Calu3 (cell line): ENCODE measurements at regions not wholly inside any gene's neighbourhood (a gene's known extent, or its start where the extent isn't known, plus 50 kb on each side); places are given as distances from the start of the nearest gene placed in this dataset.

Experiments
- BruUV-seq: library from RNA; stranded (reverse); fragments of 400-500 nt; replicated peaks from 2 replicates; lab custom pipeline; 2021; lab: Mats Ljungman, UMichigan
- CTCF ChIA-PET: fragments of 300-600 bp; sonication (Branson Sonifier 250); formaldehyde crosslinking; loops from one replicate; lab custom pipeline; 2022; ENCODE audit warnings: antibody characterized with exemption; lab: Charles Lee
- DNase-seq: peaks from one replicate; pipeline ENCODE4 v3.0.0; 2022
- H3K27ac Mint-ChIP-seq: one replicate; pipeline ENCODE4 v1.8.0; 2022; ENCODE audit warnings: mixed read lengths; ENCODE audit not compliant: unreplicated experiment
- H3K27me3 Mint-ChIP-seq: one replicate; pipeline ENCODE4 v1.8.0; 2022; ENCODE audit warnings: mixed read lengths; ENCODE audit not compliant: unreplicated experiment
- H3K36me3 Mint-ChIP-seq: one replicate; pipeline ENCODE4 v1.8.0; 2022; ENCODE audit warnings: mild to moderate bottlenecking, moderate library complexity, mixed read lengths; ENCODE audit not compliant: insufficient read depth, unreplicated experiment
- H3K4me1 Mint-ChIP-seq: one replicate; pipeline ENCODE4 v1.8.0; 2022; ENCODE audit warnings: mild to moderate bottlenecking, low read depth, mixed read lengths; ENCODE audit not compliant: unreplicated experiment
- H3K4me3 Mint-ChIP-seq: one replicate; pipeline ENCODE4 v1.8.0; 2022; ENCODE audit warnings: mild to moderate bottlenecking, low read depth, moderate library complexity, mixed read lengths; ENCODE audit not compliant: unreplicated experiment
- H3K9me3 Mint-ChIP-seq: one replicate; pipeline ENCODE4 v1.8.0; 2022; ENCODE audit warnings: low read depth, mixed read lengths; ENCODE audit not compliant: unreplicated experiment
- intact Hi-C: fragments of 100-400 bp; cut with micrococcal nuclease; formaldehyde crosslinking; loops from one replicate; pipeline ENCODE4 v1.10.0; 2022; ENCODE audit not compliant: unreplicated experiment
- TF ChIP-seq, protein P1 (sequence below): fragments of 200-600 bp; IDR thresholded peaks from one replicate; pipeline ENCODE4 v1.8.0; 2022; ENCODE audit warnings: antibody characterized with exemption; ENCODE audit not compliant: unreplicated experiment

GRCh38 chr1:166627558-166627957 is 211.7 kb upstream of the POGK start:
- Mint-ChIP-seq H3K36me3 (no peaks in the 10 kb centered on the region), H3K9me3 (no peaks in the 10 kb centered on the region), H3K27me3 (no peaks in the 10 kb centered on the region), H3K4me3 (no peak overlapping the region), H3K4me1 (no peaks in the 10 kb centered on the region), H3K27ac (no peak overlapping the region)
- CTCF ChIA-PET, result no interaction called here
- DNase-seq, result no peak
- TF ChIP-seq, protein P1, sequence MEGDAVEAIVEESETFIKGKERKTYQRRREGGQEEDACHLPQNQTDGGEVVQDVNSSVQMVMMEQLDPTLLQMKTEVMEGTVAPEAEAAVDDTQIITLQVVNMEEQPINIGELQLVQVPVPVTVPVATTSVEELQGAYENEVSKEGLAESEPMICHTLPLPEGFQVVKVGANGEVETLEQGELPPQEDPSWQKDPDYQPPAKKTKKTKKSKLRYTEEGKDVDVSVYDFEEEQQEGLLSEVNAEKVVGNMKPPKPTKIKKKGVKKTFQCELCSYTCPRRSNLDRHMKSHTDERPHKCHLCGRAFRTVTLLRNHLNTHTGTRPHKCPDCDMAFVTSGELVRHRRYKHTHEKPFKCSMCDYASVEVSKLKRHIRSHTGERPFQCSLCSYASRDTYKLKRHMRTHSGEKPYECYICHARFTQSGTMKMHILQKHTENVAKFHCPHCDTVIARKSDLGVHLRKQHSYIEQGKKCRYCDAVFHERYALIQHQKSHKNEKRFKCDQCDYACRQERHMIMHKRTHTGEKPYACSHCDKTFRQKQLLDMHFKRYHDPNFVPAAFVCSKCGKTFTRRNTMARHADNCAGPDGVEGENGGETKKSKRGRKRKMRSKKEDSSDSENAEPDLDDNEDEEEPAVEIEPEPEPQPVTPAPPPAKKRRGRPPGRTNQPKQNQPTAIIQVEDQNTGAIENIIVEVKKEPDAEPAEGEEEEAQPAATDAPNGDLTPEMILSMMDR, result no peak
- intact Hi-C loops, result no loop called here
- BruUV-seq, result no TSS peak

DNA sequence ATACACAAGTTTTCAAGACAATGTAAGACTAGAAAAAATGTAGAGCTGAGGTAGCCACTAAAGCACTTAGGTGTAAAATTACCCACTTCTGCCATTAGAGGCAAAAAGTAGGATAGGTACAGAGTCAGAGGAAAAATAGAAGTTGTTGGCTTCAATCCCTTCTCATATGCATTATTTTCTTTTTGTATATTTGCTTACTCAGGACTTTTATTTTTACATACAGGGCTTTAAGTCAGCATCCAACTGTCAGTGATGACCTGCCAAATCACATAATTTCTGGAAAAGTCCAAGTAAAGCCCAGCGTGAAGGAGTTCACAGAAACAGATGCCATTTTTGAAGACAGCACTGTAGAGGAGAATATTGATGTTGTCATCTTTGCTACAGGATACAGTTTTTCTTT is 211.0 kb upstream of the POGK start:
- Mint-ChIP-seq H3K27ac (no peak overlapping the region), H3K36me3 (no peaks in the 10 kb centered on the region)
- no TSS peak for BruUV-seq

DNA sequence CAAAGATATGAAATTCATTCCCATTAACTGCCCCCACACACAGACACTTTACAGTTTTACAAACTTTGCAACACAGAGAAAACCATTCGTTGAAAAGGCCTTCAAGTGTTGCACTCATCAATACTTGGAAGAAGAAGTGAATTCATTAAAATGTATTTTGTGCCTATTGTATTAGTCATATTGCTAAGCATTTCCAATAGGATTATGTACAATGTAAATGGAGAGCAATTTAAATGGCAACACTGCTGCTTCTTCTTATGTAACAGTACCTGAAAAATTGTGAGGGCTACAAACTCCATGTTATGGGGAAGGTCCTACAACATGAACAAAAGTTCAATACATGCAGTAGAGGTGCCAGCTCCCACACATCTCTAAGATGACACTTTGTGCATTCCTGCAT is 209.3 kb upstream of the POGK start:
- BruUV-seq, result no TSS peak
- H3K36me3 Mint-ChIP-seq, result no peaks in the 10 kb centered on the region
- H3K9me3 Mint-ChIP-seq, result no peaks in the 10 kb centered on the region
- no peaks in the 10 kb centered on the region for H3K4me1 Mint-ChIP-seq
- TF ChIP-seq, protein P1, result no peak
- DNase-seq, result no peak
- H3K4me3 Mint-ChIP-seq, result no peak overlapping the region
- H3K27me3 Mint-ChIP-seq, result peaks cover 9% of the 10 kb centered on the region
- CTCF ChIA-PET, result no interaction called here
- intact Hi-C loops, result no loop called here
- no peak overlapping the region for H3K27ac Mint-ChIP-seq

More for the DNA sequence above, 211.0 kb upstream of the POGK start:
- no peak overlapping the region for H3K4me3 Mint-ChIP-seq
- H3K4me1 Mint-ChIP-seq, result no peaks in the 10 kb centered on the region
- no peaks in the 10 kb centered on the region for H3K9me3 Mint-ChIP-seq
- no peak for DNase-seq
- CTCF ChIA-PET, result no interaction called here
- no peaks in the 10 kb centered on the region for H3K27me3 Mint-ChIP-seq
- TF ChIP-seq, protein P1, result no peak
- intact Hi-C loops, result no loop called here

DNA sequence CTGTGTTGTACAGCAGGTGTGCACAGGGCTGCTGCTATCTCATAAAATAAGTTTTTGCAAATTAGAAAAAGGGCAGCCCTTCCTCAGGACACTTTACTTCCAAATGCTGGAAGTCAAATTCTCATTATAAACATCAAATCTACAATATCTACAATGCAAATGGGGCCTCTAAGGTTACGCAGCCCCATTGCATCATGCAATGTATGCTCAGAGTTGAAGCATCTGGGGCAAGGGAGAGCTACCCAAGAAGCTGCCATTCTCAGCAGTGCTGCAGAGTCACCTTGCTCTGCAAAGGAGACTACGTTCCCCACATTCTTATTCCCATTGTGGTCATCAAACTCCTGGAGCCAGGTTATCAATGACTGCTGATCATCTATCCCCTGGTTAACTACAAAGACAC is 208.9 kb upstream of the POGK start:
- no TSS peak for BruUV-seq
- Mint-ChIP-seq H3K27me3 (peaks cover 14% of the 10 kb centered on the region), H3K9me3 (no peaks in the 10 kb centered on the region), H3K36me3 (no peaks in the 10 kb centered on the region), H3K27ac (no peak overlapping the region), H3K4me1 (no peaks in the 10 kb centered on the region), H3K4me3 (no peak overlapping the region)
- CTCF ChIA-PET, result no interaction called here
- TF ChIP-seq, protein P1, result no peak
- intact Hi-C loops, result no loop called here
- DNase-seq, result no peak
